ENCODE measurements at regions not wholly inside any gene's neighbourhood (a gene's known extent, or its start where the extent isn't known, plus 50 kb on each side); places are given as distances from the start of the nearest gene placed in this dataset.
"Not testable (repeated sequence)": the region's sequence is repeated elsewhere in the genome, so short reads cannot be mapped to it uniquely, and the experiment has no call there.

GRCh38 chr1:192862271-192862670, 53.4 kb downstream of the RGS2 start:
- no peak for DNase-seq

GRCh38 chr1:192866241-192866868, 57.5 kb downstream of the RGS2 start:
- no peak for DNase-seq

- no peak for DNase-seq
Observed at GRCh38 chr1:192867180-192867579, 58.3 kb downstream of the RGS2 start.

GRCh38 chr1:192869308-192869940, 60.6 kb downstream of the RGS2 start:
- DNase-seq = no peak

- DNase-seq = no peak
Observed at GRCh38 chr1:192872010-192872409, 63.2 kb downstream of the RGS2 start.

- no peak for DNase-seq
Observed at GRCh38 chr1:192873836-192874235, 65.0 kb downstream of the RGS2 start.

- DNase-seq = peak in 1 of 2 experiments; percentile 24
Observed at GRCh38 chr1:192876633-192877032, 67.8 kb downstream of the RGS2 start.

GRCh38 chr1:192877283-192877886, 68.5 kb downstream of the RGS2 start:
- no peak for DNase-seq

GRCh38 chr1:192878249-192878648, 69.4 kb downstream of the RGS2 start:
- DNase-seq = no peak

GRCh38 chr1:192879406-192879805, 70.6 kb downstream of the RGS2 start:
- DNase-seq = no peak

- DNase-seq = no peak
Observed at GRCh38 chr1:192880231-192880630, 71.4 kb downstream of the RGS2 start.

GRCh38 chr1:192884241-192884640, 75.4 kb downstream of the RGS2 start:
- DNase-seq = no peak

GRCh38 chr1:192885387-192885786, 76.5 kb downstream of the RGS2 start:
- DNase-seq = not testable (repeated sequence)

GRCh38 chr1:192887426-192887825, 78.6 kb downstream of the RGS2 start:
- DNase-seq = no peak

GRCh38 chr1:192888574-192888973, 79.7 kb downstream of the RGS2 start:
- DNase-seq = no peak

- no peak for DNase-seq
Observed at GRCh38 chr1:192889082-192889481, 80.2 kb downstream of the RGS2 start.

- no peak for DNase-seq
Observed at GRCh38 chr1:192890134-192890533, 81.3 kb downstream of the RGS2 start.

GRCh38 chr1:192892934-192893333, 84.1 kb downstream of the RGS2 start:
- no peak for DNase-seq

GRCh38 chr1:192895487-192895886, 86.6 kb downstream of the RGS2 start:
- not testable (repeated sequence) for DNase-seq

GRCh38 chr1:192896376-192896775, 87.5 kb downstream of the RGS2 start:
- DNase-seq = no peak

GRCh38 chr1:192901500-192901899, 92.7 kb downstream of the RGS2 start:
- no peak for DNase-seq

- DNase-seq = no peak
Observed at GRCh38 chr1:192903142-192903541, 94.3 kb downstream of the RGS2 start.

GRCh38 chr1:192904438-192904895, 95.6 kb downstream of the RGS2 start:
- no peak for DNase-seq

- no peak for DNase-seq
Observed at GRCh38 chr1:192905049-192905448, 96.2 kb downstream of the RGS2 start.

Data from NCI-H524 (cell line).